Left lobe of liver (tissue), 2 donors: ENCODE measurements at regions not wholly inside any gene's neighbourhood (a gene's known extent, or its start where the extent isn't known, plus 50 kb on each side); places are given as distances from the start of the nearest gene placed in this dataset.
"Not testable (repeated sequence)": the region's sequence is repeated elsewhere in the genome, so short reads cannot be mapped to it uniquely, and the experiment has no call there.

Experiments
- ATAC-seq: fragments of 200-7000 bp; cut with Tn5 transposase; one replicate; pipeline ENCODE4 v1.9.1; 2020; ENCODE audit warnings: mild to moderate bottlenecking, moderate library complexity
- DNase-seq: peaks from one replicate; pipeline ENCODE4 v3.0.0-alpha.2; 2020; ENCODE audit warnings: low spot score
- donor health status: DM: no; HTN: no; CAD: no; lungs with moderate emphysema.
- donor health status: DM: no; HTN: yes; CAD: no.

GRCh38 chr4:79623021-79623870 lies 215.2 kb upstream of the GK2 start:
- no peak for ATAC-seq

GRCh38 chr4:79621061-79621460 lies 213.0 kb upstream of the GK2 start:
- no peak for ATAC-seq

More at GRCh38 chr4:79623021-79623870, 215.2 kb upstream of the GK2 start:
- no peak for DNase-seq

GRCh38 chr4:79620617-79621016 lies 212.6 kb upstream of the GK2 start:
- no peak for ATAC-seq
- DNase-seq, result no peak

More at GRCh38 chr4:79621061-79621460, 213.0 kb upstream of the GK2 start:
- no peak for DNase-seq

- ATAC-seq (no peak), DNase-seq (no peak)
Observed at GRCh38 chr4:79613269-79613935, 205.4 kb upstream of the GK2 start.

- ATAC-seq (no peak), DNase-seq (no peak)
Observed at GRCh38 chr4:79611026-79611425, 203.0 kb upstream of the GK2 start.

- DNase-seq (no peak), ATAC-seq (no peak)
Observed at GRCh38 chr4:79609817-79610216, 201.8 kb upstream of the GK2 start.

- ATAC-seq (no peak), DNase-seq (no peak)
Observed at GRCh38 chr4:79607979-79608378, 200.0 kb upstream of the GK2 start.

- DNase-seq (no peak), ATAC-seq (no peak)
Observed at GRCh38 chr4:79604152-79604551, 196.1 kb upstream of the GK2 start.

GRCh38 chr4:79603681-79604080 lies 195.7 kb upstream of the GK2 start:
- DNase-seq (no peak), ATAC-seq (no peak)

GRCh38 chr4:79599691-79600090 lies 191.7 kb upstream of the GK2 start:
- DNase-seq (no peak), ATAC-seq (no peak)

GRCh38 chr4:79598801-79599200 lies 190.8 kb upstream of the GK2 start:
- ATAC-seq (no peak), DNase-seq (no peak)

GRCh38 chr4:79598214-79598613 lies 190.2 kb upstream of the GK2 start:
- DNase-seq (no peak), ATAC-seq (no peak)

- DNase-seq, result no peak
- no peak for ATAC-seq
Observed at GRCh38 chr4:79597266-79597665, 189.2 kb upstream of the GK2 start.

- ATAC-seq, DNase-seq: not testable (repeated sequence)
Observed at GRCh38 chr4:79592218-79592617, 184.2 kb upstream of the GK2 start.

- no peak for ATAC-seq
- no peak for DNase-seq
Observed at GRCh38 chr4:79588679-79589078, 180.7 kb upstream of the GK2 start.

- DNase-seq, ATAC-seq: not testable (repeated sequence)
Observed at GRCh38 chr4:79587207-79587606, 179.2 kb upstream of the GK2 start.

GRCh38 chr4:79585834-79586233 lies 177.8 kb upstream of the GK2 start:
- ATAC-seq (no peak), DNase-seq (no peak)

- DNase-seq (no peak), ATAC-seq (no peak)
Observed at GRCh38 chr4:79585330-79585729, 177.3 kb upstream of the GK2 start.

- DNase-seq (no peak), ATAC-seq (no peak)
Observed at GRCh38 chr4:79584902-79585301, 176.9 kb upstream of the GK2 start.

GRCh38 chr4:79584352-79584751 lies 176.3 kb upstream of the GK2 start:
- ATAC-seq, result no peak

GRCh38 chr4:79578606-79579005 lies 170.6 kb upstream of the GK2 start:
- ATAC-seq (no peak), DNase-seq (no peak)

More at GRCh38 chr4:79584352-79584751, 176.3 kb upstream of the GK2 start:
- no peak for DNase-seq

- DNase-seq (no peak), ATAC-seq (no peak)
Observed at GRCh38 chr4:79576429-79576753, 168.4 kb upstream of the GK2 start.
